ENCODE measurements at regions not wholly inside any gene's neighbourhood (a gene's known extent, or its start where the extent isn't known, plus 50 kb on each side); places are given as distances from the start of the nearest gene placed in this dataset.

DNA sequence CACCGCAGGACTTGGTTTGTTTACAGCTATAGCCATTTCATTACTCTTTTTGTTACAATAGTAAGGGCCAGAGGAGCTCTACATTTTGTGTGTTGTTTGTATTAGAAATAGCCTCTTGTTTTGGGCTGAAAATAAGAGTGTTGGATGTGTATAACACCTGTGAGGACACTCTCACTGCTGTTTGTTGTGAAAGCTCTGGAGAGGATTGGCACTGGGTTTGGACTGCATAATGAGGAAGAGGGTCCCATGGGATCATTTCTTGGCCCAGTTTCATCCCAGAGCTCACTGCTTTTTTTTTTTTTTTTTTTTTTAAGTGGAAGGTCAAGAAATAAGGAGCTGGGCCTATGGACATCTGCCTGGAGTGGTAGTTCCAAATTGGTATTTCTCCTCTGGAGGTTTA lies 61.6 kb upstream of the KIAA0040 start:
- Histone ChIP-seq H3K79me2 (ENCODE audit: control insufficient read depth, insufficient read depth, low read length) (no peaks in the 10 kb centered on the region), H3K4me3 (replicated peaks in 1 of 3; ENCODE audit: insufficient read depth in 1 of 3, low read depth in 1 of 3, low read length in 3 of 3) (no peak overlapping the region), H3K4me2 (ENCODE audit: insufficient read depth, low read length) (no peak overlapping the region), H4K20me1 (replicated peaks; ENCODE audit: control insufficient read depth, extremely low read depth, insufficient read depth, low read length) (no peaks in the 10 kb centered on the region), H3K27me3 (ENCODE audit: control insufficient read depth in 2 of 2, insufficient read depth in 2 of 2, low read length in 2 of 2) (peaks cover 0 to 4% of the 10 kb centered on the region in 2 experiments), H3K9me1 (replicated peaks; ENCODE audit: control insufficient read depth, extremely low read depth, insufficient read depth, low read length) (no peaks in the 10 kb centered on the region), H3K27ac (ENCODE audit: insufficient read depth, low read depth, low read length) (no peak overlapping the region), H3K4me1 (ENCODE audit: control insufficient read depth, extremely low read depth, insufficient read depth, low read length) (no peaks in the 10 kb centered on the region), H3K9me3 (replicated peaks; ENCODE audit: control insufficient read depth, insufficient read depth, low read length) (no peaks in the 10 kb centered on the region), H3K9ac (replicated peaks; ENCODE audit: extremely low read depth, insufficient read depth, low read length) (no peak overlapping the region), H2AFZ (ENCODE audit: low read depth, low read length) (no peak overlapping the region), H3K36me3 (ENCODE audit: control insufficient read depth in 2 of 2, extremely low read depth in 1 of 2, insufficient read depth in 2 of 2, low read length in 2 of 2) (no peaks in the 10 kb centered on the region)
- ChIA-PET CTCF (interaction anchor here (1.4 kb wide), 1 partner anchor 9 kb away, joined by 3 read pairs; no protein-coding TSS in a partner anchor), POLR2A (no interaction called here)
- BruUV-seq (replicated peaks): no TSS peak
- intact Hi-C loops (cut with micrococcal nuclease) (no loop called here), dilution Hi-C loops (cut with MboI; ENCODE audit: extremely low pct_ligation_motif_present, low sequenced_read_pairs) (no loop called here)
- FAIRE-seq (no peak), DNase-seq (ENCODE audit: low read depth, low spot score) (no peak)
- TF ChIP-seq POLR2AphosphoS5 (IDR thresholded peaks at IDR 0.05; ENCODE audit: insufficient read depth, low read depth, low read length): no peak
- TF ChIP-seq GATA2 (IDR thresholded peaks at IDR 0.05; ENCODE audit: insufficient read depth, insufficient read length, low read depth, low read length): no peak
- no peak for TF ChIP-seq POLR2A (IDR thresholded peaks at IDR 0.05; ENCODE audit: low read depth, low read length)
- TF ChIP-seq, protein P1, sequence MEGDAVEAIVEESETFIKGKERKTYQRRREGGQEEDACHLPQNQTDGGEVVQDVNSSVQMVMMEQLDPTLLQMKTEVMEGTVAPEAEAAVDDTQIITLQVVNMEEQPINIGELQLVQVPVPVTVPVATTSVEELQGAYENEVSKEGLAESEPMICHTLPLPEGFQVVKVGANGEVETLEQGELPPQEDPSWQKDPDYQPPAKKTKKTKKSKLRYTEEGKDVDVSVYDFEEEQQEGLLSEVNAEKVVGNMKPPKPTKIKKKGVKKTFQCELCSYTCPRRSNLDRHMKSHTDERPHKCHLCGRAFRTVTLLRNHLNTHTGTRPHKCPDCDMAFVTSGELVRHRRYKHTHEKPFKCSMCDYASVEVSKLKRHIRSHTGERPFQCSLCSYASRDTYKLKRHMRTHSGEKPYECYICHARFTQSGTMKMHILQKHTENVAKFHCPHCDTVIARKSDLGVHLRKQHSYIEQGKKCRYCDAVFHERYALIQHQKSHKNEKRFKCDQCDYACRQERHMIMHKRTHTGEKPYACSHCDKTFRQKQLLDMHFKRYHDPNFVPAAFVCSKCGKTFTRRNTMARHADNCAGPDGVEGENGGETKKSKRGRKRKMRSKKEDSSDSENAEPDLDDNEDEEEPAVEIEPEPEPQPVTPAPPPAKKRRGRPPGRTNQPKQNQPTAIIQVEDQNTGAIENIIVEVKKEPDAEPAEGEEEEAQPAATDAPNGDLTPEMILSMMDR (IDR thresholded peaks at IDR 0.05; ENCODE audit: extremely low read depth in 1 of 2, insufficient read depth in 1 of 2, low read depth in 1 of 2, low read length in 2 of 2): no peak
- no peak for TF ChIP-seq EZH2 (IDR thresholded peaks at IDR 0.05; ENCODE audit: borderline replicate concordance, low read depth, low read length, severe bottlenecking)
- TF ChIP-seq, protein P2, sequence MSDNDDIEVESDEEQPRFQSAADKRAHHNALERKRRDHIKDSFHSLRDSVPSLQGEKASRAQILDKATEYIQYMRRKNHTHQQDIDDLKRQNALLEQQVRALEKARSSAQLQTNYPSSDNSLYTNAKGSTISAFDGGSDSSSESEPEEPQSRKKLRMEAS (IDR thresholded peaks at IDR 0.05; ENCODE audit: insufficient read depth, insufficient read length): no peak
- TF ChIP-seq FOS (IDR thresholded peaks at IDR 0.05; ENCODE audit: borderline replicate concordance, insufficient read depth, low read length): no peak
- TF ChIP-seq MYC (IDR thresholded peaks at IDR 0.05; ENCODE audit: low read depth, low read length): no peak
- TF ChIP-seq JUN (IDR thresholded peaks at IDR 0.05; ENCODE audit: borderline replicate concordance, insufficient read depth, insufficient read length, low read depth): no peak

Measured in endothelial cell of umbilical vein (primary cell).